HG02973 (cell line): ENCODE measurements at regions not wholly inside any gene's neighbourhood (a gene's known extent, or its start where the extent isn't known, plus 50 kb on each side); places are given as distances from the start of the nearest gene placed in this dataset.

ENCODE experiments used
- ATAC-seq: cut with Tn5 transposase; IDR thresholded peaks from one replicate; pipeline ENCODE4 v1.9.1; 2021; ENCODE audit warnings: moderate library complexity; ENCODE audit not compliant: unreplicated experiment

- no peak for ATAC-seq
These were observed 99.8 kb upstream of the YPEL5 start for GRCh38 chr2:30046979-30047378.

- no peak for ATAC-seq
These were observed 98.1 kb upstream of the YPEL5 start for GRCh38 chr2:30048636-30049175.

- ATAC-seq: no peak
These were observed 91.3 kb upstream of the YPEL5 start for GRCh38 chr2:30055548-30055947.

- no peak for ATAC-seq
These were observed 86.2 kb upstream of the YPEL5 start for GRCh38 chr2:30060562-30060961.

GRCh38 chr2:30068067-30068466 is 78.7 kb upstream of the YPEL5 start:
- ATAC-seq: no peak

GRCh38 chr2:30072250-30072842 is 74.5 kb upstream of the YPEL5 start:
- peak; percentile 54 for ATAC-seq

GRCh38 chr2:30073523-30073922 is 73.3 kb upstream of the YPEL5 start:
- ATAC-seq: no peak

GRCh38 chr2:30074023-30074422 is 72.8 kb upstream of the YPEL5 start:
- ATAC-seq: no peak

- no peak for ATAC-seq
These were observed 68.3 kb upstream of the YPEL5 start for GRCh38 chr2:30078521-30078920.

- no peak for ATAC-seq
These were observed 61.9 kb upstream of the YPEL5 start for GRCh38 chr2:30084915-30085314.

- no peak for ATAC-seq
These were observed 57.6 kb upstream of the YPEL5 start for GRCh38 chr2:30089171-30089570.

GRCh38 chr2:30095402-30095801 is 51.4 kb upstream of the YPEL5 start:
- ATAC-seq: no peak

GRCh38 chr2:30096451-30096850 is 50.4 kb upstream of the YPEL5 start:
- ATAC-seq: no peak
